HG03439 (cell line): ENCODE measurements at regions not wholly inside any gene's neighbourhood (a gene's known extent, or its start where the extent isn't known, plus 50 kb on each side); places are given as distances from the start of the nearest gene placed in this dataset.
A peak's percentile ranks its signal among the peaks of the same experiment; 100 is the strongest.

Experiments used
- ATAC-seq: cut with Tn5 transposase; IDR thresholded peaks from one replicate; pipeline ENCODE4 v1.9.1; 2021; ENCODE audit warnings: mild to moderate bottlenecking, moderate library complexity; ENCODE audit not compliant: unreplicated experiment

- ATAC-seq: no peak
These were observed 791.1 kb upstream of the ALCAM start for GRCh38 chr3:104575634-104576033.

GRCh38 chr3:104578558-104578957, 788.2 kb upstream of the ALCAM start:
- ATAC-seq: no peak

GRCh38 chr3:104582092-104582491, 784.6 kb upstream of the ALCAM start:
- ATAC-seq: no peak

DNA sequence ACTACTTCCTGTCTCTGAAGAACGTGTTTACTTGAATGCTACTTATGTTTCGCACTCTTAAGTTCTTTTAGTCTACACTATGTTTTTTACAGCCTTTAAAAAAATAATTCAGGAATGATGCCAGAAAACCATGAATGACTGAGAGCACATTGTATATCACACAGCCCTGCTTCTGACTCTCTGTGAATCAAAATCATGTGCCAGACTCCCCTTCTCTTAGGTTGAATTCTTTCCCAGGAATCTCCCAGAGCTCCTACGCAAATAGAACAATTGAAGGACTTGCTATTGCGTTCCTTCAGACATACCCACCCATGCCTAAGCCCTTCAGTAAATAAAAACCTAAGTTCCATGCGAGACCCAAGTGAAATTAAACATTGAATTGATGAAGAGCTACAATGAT, 782.0 kb upstream of the ALCAM start:
- ATAC-seq: no peak

DNA sequence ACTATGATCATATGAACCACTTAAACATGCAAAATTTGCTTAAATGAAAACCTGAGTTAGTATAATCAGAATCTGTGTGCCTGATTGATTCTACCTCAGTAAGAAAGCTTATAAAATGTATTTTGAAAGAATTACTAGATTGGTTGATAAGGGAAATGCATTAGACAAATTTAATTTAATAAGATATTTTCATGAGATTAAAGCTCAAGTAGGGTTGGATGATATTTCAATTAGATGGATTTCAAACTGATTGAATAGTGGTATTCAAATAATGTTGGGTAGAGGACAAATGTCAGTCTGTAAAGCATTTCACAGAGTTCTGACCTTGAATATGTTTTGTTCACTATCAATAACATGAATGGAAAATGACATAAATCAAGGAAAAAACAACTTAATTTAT, 780.4 kb upstream of the ALCAM start:
- no peak for ATAC-seq

GRCh38 chr3:104588442-104588841, 778.3 kb upstream of the ALCAM start:
- no peak for ATAC-seq

DNA sequence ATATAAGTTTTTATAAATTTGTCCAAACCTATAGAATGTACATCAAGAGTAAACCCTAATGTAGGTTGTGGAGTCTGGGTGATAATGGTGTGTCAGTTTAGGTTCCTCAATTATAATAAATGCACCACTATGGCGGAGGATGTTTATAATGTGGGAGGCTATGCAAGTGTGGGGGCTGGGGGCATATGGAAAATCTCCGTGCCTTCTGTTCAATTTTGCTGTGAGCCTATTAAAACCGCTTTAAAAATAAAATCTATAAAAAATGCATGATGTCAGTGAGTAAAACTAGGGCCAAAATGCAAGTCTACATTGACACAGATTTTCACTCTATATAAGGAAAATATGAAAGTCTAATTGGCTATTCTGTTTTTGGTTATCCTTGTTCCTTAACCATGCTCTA, 774.9 kb upstream of the ALCAM start:
- ATAC-seq: no peak

GRCh38 chr3:104594491-104594890, 772.2 kb upstream of the ALCAM start:
- ATAC-seq: no peak

DNA sequence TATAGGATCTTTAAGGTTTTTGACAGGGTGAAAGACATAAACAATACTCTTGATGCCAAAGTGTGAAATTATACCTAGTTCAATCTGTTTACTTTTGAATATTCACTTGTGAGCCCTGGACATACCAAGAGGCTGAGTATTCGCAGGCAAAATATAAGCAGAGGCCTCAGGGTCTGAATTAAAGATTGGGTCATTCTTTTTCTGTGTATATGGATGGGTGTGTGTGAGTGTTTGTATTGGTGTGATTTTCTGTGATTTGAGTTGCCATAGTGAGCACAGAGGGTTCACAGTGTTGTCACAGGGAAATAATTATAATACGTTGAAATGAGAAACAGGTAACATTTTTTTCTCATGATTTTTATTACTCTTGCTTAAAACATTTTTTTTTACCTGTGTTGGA, 770.7 kb upstream of the ALCAM start:
- no peak for ATAC-seq

- ATAC-seq: peak; percentile 80
These were observed 770.2 kb upstream of the ALCAM start for GRCh38 chr3:104596551-104596950.

DNA sequence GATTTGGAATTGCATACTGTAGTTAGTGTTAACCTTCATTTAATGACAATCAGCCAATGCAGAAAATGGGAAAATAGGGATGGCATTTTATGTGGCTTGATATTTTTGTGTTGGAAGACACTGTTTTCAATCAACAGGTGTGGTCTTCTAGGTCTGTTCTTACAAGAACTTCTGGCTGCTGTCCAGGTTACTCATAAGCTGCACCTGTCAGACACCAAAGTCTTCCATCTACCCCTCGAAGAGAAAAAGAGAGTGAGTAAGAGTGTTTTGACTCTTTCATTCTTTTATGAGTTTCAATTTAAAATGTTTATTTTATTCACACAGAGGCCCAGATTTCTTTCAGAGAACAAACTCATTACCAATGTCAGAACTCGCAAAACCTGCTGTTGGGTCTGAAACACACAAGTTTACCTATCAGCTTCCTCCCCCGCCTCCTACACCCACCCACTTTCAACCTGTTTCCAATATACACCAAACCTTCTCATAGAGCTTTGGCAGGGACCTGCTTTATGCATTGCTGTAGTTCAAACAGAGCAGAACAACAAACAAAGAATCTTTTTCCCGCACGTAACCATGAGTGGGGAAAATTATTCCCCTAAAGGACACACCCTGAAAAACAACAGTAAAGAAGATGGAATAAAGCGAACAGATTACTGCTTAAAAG, 767.7 kb upstream of the ALCAM start:
- no peak for ATAC-seq

GRCh38 chr3:104604326-104605010, 762.2 kb upstream of the ALCAM start:
- ATAC-seq: no peak

GRCh38 chr3:104606812-104607211, 759.9 kb upstream of the ALCAM start:
- ATAC-seq: no peak

DNA sequence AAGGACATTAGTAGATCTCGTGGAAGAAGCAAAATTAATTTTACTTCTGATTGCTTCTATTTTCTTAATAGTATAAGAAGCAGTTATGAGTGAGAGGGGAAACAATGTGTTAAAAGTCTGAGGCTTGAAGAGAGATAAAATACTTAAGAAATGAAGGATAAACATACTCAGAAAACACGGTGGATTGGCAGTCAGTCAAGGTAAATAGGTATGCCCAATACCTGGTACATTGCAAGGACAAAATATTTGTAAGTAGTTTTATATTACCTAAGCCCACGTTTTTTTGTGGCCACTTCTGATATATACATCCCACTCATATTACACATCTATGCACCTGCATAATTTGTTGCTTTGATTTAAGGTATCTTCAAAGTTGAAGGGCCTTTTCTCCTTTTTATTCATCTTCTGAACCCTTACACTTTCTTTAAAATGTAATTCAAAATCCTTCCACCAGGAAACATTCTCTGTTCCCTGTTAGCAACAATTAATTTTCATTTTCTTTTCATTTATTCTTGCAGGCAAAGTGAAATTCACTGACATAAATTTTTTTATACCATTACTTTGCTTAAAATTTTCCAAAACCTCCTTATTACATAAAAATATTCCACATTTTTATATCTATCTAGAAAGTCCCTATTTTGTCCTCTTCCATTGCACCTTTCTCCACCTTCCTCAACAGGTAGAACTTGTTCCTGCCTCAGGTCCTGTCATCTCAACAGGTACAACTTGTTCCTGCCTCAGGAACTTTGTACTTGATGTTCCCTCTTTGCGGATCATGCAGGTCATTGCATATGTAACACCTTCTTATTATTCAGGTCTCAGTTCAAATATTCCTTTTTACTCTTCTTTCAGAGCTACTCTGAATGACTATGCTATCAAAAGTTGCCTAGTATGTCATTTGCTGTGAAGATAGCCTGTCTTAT, 755.7 kb upstream of the ALCAM start:
- no peak for ATAC-seq

GRCh38 chr3:104612218-104612617, 754.5 kb upstream of the ALCAM start:
- ATAC-seq: no peak

- ATAC-seq: no peak
These were observed 752.1 kb upstream of the ALCAM start for GRCh38 chr3:104614564-104614963.

- no peak for ATAC-seq
These were observed 738.4 kb upstream of the ALCAM start for GRCh38 chr3:104628185-104628789.

DNA sequence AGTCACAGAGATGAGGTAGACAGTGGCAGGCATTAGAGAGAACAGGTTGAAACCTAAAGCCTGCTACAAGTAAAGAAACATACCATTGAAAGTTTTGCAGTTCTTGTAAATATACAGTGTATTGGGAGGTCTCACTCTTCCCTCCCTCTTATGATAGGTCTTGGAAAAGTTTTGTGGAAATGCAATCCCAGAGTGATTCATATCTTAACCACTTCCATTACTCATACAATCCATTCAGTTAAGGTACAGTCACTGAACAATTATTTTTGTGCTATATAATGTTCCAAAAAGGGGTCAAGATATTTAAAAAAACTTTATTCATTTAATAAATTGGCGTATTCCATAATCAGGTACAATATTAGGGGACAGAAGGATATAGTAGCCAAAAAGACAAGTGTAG, 737.7 kb upstream of the ALCAM start:
- ATAC-seq: no peak

GRCh38 chr3:104631254-104631653, 735.5 kb upstream of the ALCAM start:
- no peak for ATAC-seq

DNA sequence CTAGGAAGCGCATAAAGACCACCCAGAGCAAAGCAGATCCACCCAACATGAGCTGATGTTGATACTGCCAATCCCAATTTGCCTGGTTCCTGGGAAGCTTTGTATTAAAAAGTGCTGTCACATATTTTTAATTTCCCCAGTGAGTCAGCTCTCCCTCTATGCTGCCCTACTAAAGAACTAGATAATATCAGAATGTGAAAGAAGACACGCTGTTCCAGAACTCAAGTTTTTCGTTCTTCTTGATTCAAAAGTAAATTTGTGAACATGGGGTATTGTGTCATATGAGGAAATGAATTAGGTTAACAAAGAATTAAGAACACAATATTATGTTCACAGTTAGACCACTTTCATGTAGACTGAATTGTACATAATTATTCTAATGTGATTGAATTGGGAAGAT, 734.2 kb upstream of the ALCAM start:
- no peak for ATAC-seq

DNA sequence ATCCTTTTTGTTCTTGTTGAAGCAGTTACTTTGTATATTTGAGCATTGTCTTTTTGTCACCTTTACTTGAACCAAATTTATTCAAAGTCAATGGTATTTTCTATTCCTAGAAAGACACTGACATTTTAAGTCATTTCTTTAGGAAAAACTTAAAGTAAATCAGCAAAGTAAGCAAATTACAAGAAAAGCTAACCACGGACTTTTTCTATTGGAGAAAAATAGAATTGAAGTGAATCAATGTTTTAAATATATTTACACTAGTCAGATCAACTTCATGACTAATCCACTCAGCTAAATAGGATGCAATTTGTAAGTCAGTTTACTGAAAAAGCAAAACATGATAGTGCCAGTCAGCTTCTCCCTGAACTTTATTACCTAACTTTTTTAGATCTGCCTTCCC, 733.8 kb upstream of the ALCAM start:
- no peak for ATAC-seq
